HTR-8/SVneo (cell line): ENCODE measurements at regions not wholly inside any gene's neighbourhood (a gene's known extent, or its start where the extent isn't known, plus 50 kb on each side); places are given as distances from the start of the nearest gene placed in this dataset.

ENCODE experiments used
- DNase-seq: peaks from one replicate; pipeline ENCODE4 v3.0.0; 2011; ENCODE audit warnings: low spot score, mixed read lengths; ENCODE audit not compliant: insufficient read length
- FAIRE-seq: peaks from 2 replicates; lab custom pipeline; 2011; peaks lifted over from hg19 to GRCh38; lab: Jason Lieb, UNC

- FAIRE-seq (no peak), DNase-seq (no peak)
These were observed 55.4 kb upstream of the RNF180 start for GRCh38 chr5:64110222-64110621.

GRCh38 chr5:64108674-64109073 lies 57.0 kb upstream of the RNF180 start:
- no peak for DNase-seq
- FAIRE-seq, result no peak

GRCh38 chr5:64100203-64100602 lies 65.4 kb upstream of the RNF180 start:
- no peak for DNase-seq
- no peak for FAIRE-seq

GRCh38 chr5:64096771-64097170 lies 68.9 kb upstream of the RNF180 start:
- no peak for DNase-seq
- FAIRE-seq, result no peak

DNA sequence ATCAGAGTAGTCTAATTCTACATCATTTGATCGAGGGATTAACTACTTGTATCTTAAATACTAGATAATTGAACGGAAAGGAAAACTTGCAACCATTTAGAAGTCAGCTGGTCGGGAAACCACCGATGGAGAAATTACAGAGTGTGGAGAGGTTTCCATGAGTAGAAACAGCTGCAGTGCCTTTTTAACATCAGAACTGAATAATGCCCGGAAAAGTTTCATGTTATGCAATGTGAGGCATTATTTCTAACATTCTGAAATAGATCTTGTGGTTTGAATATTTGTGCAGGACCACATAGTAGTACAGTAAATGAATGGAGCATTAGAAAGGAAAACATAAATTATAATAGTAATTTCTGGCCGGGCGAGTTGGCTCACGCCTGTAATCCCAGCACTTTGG lies 88.1 kb upstream of the RNF180 start:
- DNase-seq, result no peak
- FAIRE-seq, result no peak

- FAIRE-seq, result no peak
- DNase-seq, result peak; percentile 43
These were observed 91.1 kb upstream of the RNF180 start for GRCh38 chr5:64074533-64074932.

GRCh38 chr5:64069486-64069885 lies 96.2 kb upstream of the RNF180 start:
- FAIRE-seq, result no peak
- DNase-seq, result no peak

- DNase-seq (no peak), FAIRE-seq (no peak)
These were observed 88.1 kb upstream of the HTR1A start for GRCh38 chr5:64050296-64050695.

- DNase-seq (no peak), FAIRE-seq (no peak)
These were observed 78.2 kb upstream of the HTR1A start for GRCh38 chr5:64040490-64040889.

DNA sequence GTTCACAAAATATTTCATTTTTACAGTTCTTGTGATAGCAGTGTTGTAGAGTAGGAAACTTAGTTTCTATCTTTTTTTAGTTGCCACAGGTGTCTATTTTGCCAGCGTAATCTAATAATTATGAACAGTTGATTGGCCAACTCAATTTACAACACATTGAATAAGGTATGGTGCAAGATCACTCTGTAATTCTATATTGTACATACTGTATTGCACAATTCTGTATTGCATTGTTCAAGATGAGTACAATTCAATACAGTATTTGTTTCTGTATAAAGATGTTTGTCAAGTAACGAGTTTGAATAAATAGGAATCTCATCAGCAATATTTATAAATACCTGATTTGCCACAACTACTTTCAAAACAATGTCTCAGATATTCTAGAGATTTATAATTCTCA lies 64.2 kb upstream of the HTR1A start:
- no peak for DNase-seq
- FAIRE-seq, result no peak

GRCh38 chr5:64019746-64020145 lies 57.5 kb upstream of the HTR1A start:
- FAIRE-seq (no peak), DNase-seq (no peak)

GRCh38 chr5:64018966-64019365 lies 56.7 kb upstream of the HTR1A start:
- DNase-seq (no peak), FAIRE-seq (no peak)

GRCh38 chr5:64015824-64016223 lies 53.6 kb upstream of the HTR1A start:
- no peak for DNase-seq
- FAIRE-seq, result no peak
